HG03460 (cell line): ENCODE measurements at regions not wholly inside any gene's neighbourhood (a gene's known extent, or its start where the extent isn't known, plus 50 kb on each side); places are given as distances from the start of the nearest gene placed in this dataset.

ENCODE experiments used
- ATAC-seq: cut with Tn5 transposase; IDR thresholded peaks from one replicate; pipeline ENCODE4 v1.9.1; 2021; ENCODE audit not compliant: unreplicated experiment

DNA sequence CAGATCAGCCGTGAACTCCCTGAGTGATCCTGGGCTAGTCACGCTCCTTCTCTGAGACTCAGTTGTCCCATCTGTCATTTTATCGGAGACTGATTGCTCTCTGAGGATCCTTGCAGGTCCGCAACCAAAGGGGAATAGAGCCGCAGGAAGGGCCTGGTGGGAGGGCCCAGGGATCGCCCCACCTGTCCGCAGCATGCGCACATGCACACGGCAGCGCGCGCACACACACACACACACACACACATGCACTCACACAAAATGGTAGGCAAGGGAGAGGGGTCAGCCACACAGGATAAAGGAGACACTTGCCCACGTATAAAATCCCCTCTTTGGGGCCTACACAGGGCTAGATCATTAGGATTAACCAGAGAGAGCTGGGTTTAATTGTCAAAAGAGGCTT lies 95.6 kb upstream of the FOXP4 start:
- ATAC-seq, result no peak

DNA sequence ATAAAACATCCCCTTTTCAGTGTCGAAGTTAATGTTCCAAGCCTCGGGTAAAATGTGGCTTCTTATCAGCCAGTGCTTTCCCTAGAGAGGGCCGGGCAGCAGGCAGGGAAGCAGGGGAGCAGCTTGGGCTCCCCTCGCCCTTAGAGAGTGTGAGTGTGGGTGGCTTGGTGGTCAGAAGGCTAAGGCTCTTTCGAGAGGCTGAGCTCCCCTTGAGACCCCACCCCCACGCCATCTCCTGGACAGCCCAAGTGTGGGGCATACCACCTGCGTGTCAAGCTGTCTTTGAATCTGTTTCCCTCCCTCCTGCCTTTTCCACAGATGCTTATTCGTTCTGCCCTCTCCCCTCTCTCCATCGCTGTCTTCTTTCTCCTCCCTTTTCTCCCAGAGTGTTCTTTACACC lies 95.1 kb upstream of the FOXP4 start:
- no peak for ATAC-seq

GRCh38 chr6:41451515-41452163 lies 94.5 kb upstream of the FOXP4 start:
- no peak for ATAC-seq

DNA sequence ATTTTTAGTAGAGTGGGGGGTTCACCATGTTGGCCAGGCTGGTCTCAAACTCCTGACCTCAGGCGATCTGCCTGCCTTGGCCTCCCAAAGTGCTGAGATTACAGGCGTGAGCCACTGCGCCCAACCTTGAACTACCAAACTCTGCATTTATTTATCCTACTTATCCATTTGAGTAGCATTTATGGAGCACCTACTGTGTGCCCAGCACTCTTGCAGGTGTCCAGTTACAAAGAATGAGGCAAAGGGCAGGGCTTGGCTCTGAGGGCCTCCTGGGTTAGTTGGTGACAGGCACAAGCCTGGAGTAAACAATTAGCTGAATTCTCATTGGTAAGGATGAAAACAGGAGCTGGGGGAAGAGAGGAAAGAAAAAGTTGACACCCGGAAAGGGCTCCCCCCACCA lies 93.4 kb upstream of the FOXP4 start:
- ATAC-seq, result no peak

DNA sequence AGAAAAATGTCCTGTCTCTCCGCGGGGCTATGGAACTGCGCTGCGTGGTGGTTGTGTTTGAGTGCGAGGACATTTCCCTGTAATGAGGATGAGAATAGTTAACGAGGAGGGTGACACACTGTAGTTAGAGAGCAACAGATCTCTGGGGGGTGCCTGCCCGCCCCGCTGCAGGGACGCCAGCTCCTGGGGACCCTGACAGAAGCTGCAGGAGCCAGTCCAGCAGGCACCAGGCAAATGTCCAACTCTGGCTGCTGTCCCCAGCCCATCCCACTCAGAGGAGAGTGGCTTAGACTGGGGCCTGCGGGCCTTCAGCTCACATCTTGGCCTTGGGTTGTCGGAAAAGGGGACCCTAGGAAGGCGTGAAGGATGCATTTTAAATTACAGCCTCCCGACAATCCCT lies 92.9 kb upstream of the FOXP4 start:
- ATAC-seq, result no peak

GRCh38 chr6:41454189-41454789 lies 91.9 kb upstream of the FOXP4 start:
- no peak for ATAC-seq

DNA sequence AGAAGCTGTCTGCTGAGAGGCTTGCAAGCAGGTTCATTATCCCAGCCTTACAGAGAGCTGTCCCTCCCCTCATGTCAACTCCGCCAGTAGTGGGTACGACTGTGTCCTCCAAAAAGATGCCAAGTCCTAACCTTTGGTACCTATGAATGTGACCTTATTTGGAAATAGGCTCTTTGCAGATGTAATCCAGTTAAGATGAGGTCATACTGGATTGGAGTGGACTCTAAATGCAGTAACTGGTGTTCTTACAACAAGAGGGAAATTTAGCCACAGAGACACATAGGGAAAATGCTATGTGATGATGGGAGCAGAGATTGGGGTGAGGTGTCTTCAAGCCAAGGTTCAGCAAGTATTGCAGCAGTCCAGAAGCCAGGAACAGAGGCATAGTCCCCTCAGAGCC lies 90.8 kb upstream of the FOXP4 start:
- no peak for ATAC-seq

- no peak for ATAC-seq
These were observed 90.4 kb upstream of the FOXP4 start for GRCh38 chr6:41455818-41456217.

DNA sequence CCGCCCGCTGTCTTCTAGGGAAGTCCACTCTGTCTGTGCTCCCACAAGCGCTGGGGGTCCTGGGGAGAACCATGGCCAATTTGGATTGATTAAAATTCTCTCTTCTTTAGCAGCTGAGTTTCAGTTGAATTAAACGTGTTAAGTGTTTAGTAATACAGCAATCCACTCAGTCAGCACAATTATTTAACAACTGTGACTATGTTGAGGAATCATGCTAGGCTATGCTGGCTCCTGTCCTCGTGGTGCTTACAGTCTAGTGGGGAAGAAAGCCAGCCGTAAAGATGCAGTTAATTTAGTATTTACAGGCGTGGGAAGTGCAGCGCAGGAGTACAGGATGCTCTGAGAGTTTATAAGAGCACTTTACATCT lies 88.9 kb upstream of the FOXP4 start:
- ATAC-seq, result no peak

DNA sequence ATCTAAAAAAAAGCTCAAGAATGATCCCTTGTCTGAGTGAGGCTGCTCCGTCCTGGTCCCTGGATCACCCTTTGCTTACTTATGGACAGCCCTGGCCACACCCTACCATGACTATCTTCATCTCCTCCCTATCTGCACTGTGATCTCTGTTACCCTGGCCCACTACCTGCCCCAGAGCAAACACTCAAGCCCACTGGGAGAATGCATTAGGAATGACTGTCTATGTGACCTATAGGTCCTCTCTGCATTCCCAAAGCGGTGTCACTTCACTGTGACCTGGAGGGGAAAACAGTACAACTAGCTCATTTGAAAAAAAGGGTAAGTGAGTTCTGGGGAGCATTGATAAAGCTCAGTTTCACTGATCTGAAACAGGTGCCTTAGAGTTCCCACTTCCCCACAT lies 86.4 kb upstream of the FOXP4 start:
- ATAC-seq, result no peak

DNA sequence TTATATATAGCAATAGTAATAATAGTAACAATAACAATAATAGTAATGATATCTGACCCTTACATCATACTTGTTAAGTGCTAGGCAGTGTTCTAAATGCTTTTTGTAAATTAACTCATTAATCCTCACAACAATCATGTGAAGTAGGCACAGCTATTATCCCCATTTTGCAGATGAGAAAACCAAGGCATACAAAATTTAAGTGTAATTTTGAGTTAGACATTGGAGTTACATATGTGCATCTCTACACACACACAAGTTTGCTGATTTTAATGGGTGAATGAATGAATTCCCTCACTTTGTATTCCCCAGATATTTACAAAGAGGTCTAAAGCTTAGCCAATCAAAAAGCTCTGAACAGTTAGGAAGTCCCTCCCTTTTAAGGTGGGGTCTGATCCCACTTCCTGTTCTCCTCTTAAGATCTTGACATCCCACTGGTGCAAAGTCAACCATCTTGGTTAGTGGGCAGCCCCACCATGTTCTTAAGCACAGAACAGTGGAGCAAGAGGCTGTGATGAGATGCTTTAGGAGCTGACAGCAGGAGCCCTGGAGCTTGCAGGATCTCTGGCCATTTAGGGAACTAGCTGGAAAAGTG lies 85.3 kb upstream of the FOXP4 start:
- ATAC-seq, result no peak

GRCh38 chr6:41462033-41462432 lies 84.1 kb upstream of the FOXP4 start:
- ATAC-seq, result no peak

DNA sequence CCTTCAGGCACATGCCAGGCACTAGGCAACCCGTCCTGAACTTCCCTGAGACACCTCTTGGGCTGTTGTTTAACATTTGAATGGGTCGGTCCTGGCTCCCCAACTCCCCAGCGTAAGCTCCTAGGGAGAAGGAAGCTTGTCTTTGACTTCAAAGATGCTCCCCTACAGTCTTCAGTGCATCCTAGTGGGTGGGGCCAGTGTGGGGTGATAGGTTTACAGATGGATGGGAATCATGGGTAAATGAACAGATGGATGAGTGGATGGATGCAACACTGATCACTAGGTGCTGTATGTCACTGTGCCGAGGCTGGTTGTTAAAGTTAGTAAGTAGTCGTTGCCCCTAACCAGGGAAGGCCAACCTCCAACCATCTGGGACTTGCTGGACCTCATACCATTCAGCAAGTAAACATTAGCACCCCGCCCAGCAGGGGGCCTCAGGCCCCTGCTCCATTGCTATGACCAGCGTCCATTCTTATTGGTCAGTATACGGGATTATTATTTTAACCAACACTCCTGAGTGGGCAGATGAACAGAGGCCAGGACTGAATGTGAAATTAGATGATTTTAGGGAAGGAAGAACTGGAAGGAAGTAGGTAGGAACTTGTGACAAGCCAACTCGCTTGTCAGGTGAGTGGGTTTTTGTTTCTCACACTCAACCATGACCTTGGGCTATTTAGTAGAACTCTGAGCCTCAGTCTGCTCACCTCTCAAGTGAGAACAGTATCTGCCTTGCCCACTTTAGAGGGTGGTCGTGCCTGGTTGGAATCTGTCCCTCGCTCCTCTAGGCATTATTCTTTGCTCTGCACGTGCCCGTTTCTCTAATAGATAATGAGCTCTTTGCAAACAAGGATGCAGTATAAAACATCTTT lies 82.9 kb upstream of the FOXP4 start:
- ATAC-seq, result no peak

- no peak for ATAC-seq
These were observed 82.2 kb upstream of the FOXP4 start for GRCh38 chr6:41464019-41464418.

DNA sequence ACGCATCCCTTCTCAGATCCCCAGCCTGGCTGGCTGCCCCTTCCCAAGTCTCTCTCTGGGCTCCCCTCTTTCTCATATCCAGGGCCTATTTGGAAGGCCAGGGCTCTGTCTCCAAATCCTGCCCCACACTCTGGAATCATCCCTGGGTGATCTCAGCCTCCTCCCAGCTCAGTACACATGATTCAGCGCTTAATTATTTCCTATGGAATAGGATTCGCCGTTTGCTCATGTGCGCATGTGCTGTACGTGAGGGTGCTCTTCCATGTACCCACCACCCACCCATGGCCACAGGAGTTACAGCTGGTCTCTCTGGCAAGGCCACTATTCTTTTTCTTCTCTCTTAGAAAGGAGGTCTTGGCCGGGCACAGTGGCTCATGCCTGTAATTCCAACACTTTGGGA lies 81.7 kb upstream of the FOXP4 start:
- no peak for ATAC-seq

- no peak for ATAC-seq
These were observed 79.7 kb upstream of the FOXP4 start for GRCh38 chr6:41466437-41466990.

DNA sequence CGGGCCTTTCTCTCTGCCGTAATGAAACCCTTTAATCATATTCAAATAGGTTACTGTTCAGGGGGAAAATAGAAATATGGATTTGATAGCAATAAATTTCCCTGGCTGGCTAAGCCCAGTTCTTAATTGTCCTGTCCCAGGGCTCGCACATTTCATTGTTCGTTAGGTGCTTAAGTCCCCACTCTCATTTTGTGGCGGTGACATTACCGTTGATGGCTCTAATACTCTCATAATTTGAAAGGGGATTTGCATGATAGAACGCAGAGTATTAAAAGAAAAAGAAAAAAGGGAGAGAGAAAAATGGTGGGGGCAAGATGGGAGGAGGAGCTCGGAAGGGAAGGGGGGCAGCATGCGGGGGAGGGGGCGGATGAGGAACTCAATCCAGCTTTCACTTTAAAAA lies 79.1 kb upstream of the FOXP4 start:
- no peak for ATAC-seq

DNA sequence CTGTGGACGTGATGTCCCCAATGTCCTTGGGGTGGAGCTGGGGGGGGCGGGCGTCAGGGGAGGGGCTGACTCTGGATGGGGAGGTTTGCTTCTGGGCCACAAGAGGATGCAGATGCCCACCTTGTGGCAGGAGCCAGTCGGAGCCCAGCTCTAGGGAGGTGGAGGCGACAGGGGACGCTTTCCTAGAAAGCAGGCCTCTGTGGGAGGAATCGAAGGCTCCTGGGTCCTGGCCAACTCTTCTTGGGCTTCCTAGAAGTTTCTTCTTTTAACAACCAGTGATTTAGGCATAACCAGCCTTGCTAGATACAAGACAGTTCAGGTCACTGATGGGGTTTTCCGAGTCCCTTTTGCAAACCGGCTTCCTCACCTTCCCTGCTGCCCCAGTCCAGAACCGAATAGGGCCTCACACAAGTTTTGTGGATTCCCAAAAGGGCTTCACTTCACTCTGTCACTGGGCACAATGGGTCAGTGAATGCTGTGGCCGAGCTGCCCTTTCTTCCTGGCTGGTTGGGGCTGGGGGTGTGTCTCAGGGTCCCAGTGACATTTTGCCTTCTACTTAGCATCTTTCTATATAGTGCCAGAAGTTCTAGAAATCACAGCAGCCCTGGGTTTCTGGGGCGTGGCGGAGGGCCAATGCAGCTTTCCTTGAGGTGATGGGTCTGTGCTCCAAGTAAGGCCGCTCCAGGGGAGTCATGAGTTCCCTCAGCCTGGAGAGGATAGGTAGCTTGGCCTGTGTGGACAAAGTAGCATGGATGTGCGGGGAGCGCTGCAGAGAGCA lies 78.4 kb upstream of the FOXP4 start:
- ATAC-seq, result no peak

- no peak for ATAC-seq
These were observed 76.8 kb upstream of the FOXP4 start for GRCh38 chr6:41469156-41470028.

- ATAC-seq, result no peak
These were observed 76.2 kb upstream of the FOXP4 start for GRCh38 chr6:41470029-41470330.
